NCI-H2196 treated with DMSO at 0.1 percent for 48 hours (cell line): ENCODE measurements at regions not wholly inside any gene's neighbourhood (a gene's known extent, or its start where the extent isn't known, plus 50 kb on each side); places are given as distances from the start of the nearest gene placed in this dataset.
"Not testable (repeated sequence)": the region's sequence is repeated elsewhere in the genome, so short reads cannot be mapped to it uniquely, and the experiment has no call there.

Experiments
- DNase-seq: peaks from one replicate; lab custom pipeline; 2025; ENCODE audit not compliant: unreplicated experiment; lab: John Stamatoyannopoulos, UW

- no peak for DNase-seq
These were observed 449.7 kb downstream of the IRS2 start for GRCh38 chr13:109336730-109337129.

GRCh38 chr13:109333893-109334651 is 452.3 kb downstream of the IRS2 start:
- DNase-seq = no peak

GRCh38 chr13:109332506-109333499 is 453.6 kb downstream of the IRS2 start:
- DNase-seq = no peak

GRCh38 chr13:109331898-109332297 is 454.5 kb downstream of the IRS2 start:
- DNase-seq = peak; percentile 37

- no peak for DNase-seq
These were observed 455.4 kb downstream of the IRS2 start for GRCh38 chr13:109331011-109331433.

GRCh38 chr13:109330123-109330522 is 456.3 kb downstream of the IRS2 start:
- no peak for DNase-seq

- no peak for DNase-seq
These were observed 457.2 kb downstream of the IRS2 start for GRCh38 chr13:109329175-109329574.

- no peak for DNase-seq
These were observed 459.8 kb downstream of the IRS2 start for GRCh38 chr13:109326601-109327000.

- no peak for DNase-seq
These were observed 463.0 kb downstream of the IRS2 start for GRCh38 chr13:109323338-109323737.

GRCh38 chr13:109318945-109319590 is 467.3 kb downstream of the IRS2 start:
- no peak for DNase-seq

- DNase-seq = no peak
These were observed 470.9 kb downstream of the IRS2 start for GRCh38 chr13:109315481-109315880.

GRCh38 chr13:109314101-109314500 is 472.3 kb downstream of the IRS2 start:
- DNase-seq = no peak

- no peak for DNase-seq
These were observed 474.0 kb downstream of the IRS2 start for GRCh38 chr13:109312399-109312798.

- not testable (repeated sequence) for DNase-seq
These were observed 474.9 kb downstream of the IRS2 start for GRCh38 chr13:109311431-109311976.

- DNase-seq = no peak
These were observed 476.6 kb downstream of the IRS2 start for GRCh38 chr13:109309625-109310363.

GRCh38 chr13:109307027-109307426 is 479.4 kb downstream of the IRS2 start:
- DNase-seq = no peak

GRCh38 chr13:109301726-109302125 is 484.7 kb downstream of the IRS2 start:
- DNase-seq = no peak

- no peak for DNase-seq
These were observed 485.1 kb downstream of the IRS2 start for GRCh38 chr13:109301276-109301675.

- DNase-seq = no peak
These were observed 488.8 kb downstream of the IRS2 start for GRCh38 chr13:109297628-109298027.

- no peak for DNase-seq
These were observed 493.2 kb downstream of the IRS2 start for GRCh38 chr13:109293166-109293565.
